ENCODE measurements at regions not wholly inside any gene's neighbourhood (a gene's known extent, or its start where the extent isn't known, plus 50 kb on each side); places are given as distances from the start of the nearest gene placed in this dataset.

DNA sequence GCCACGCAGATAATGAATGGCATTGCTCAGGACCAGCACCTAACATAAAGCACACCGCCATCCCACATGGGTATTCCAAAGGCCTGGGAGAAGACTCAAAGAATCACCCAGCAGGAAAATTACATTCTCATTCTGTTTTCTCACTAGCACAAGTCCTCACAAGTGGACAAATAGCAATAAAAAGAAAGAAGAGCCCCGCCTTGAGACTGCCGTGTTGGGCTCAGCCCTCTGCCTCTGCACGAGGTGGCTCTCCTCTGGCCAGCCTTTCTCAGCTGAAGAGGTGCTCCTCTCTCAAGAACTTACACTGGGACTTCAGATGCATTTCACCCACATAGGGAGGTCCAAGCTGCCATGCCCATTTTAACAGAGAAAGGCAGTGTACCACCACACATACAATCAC, 207.5 kb downstream of the SPTSSA start:
- H3K4me3 ChIP-seq (ENCODE audit: low read depth, low read length), result no peak overlapping the region
- no peak for DNase-seq (ENCODE audit: low read depth, low spot score)
- in situ Hi-C loops (cut with HindIII; ENCODE audit: low sequenced_read_pairs), result no loop called here
- TF ChIP-seq, protein P1, sequence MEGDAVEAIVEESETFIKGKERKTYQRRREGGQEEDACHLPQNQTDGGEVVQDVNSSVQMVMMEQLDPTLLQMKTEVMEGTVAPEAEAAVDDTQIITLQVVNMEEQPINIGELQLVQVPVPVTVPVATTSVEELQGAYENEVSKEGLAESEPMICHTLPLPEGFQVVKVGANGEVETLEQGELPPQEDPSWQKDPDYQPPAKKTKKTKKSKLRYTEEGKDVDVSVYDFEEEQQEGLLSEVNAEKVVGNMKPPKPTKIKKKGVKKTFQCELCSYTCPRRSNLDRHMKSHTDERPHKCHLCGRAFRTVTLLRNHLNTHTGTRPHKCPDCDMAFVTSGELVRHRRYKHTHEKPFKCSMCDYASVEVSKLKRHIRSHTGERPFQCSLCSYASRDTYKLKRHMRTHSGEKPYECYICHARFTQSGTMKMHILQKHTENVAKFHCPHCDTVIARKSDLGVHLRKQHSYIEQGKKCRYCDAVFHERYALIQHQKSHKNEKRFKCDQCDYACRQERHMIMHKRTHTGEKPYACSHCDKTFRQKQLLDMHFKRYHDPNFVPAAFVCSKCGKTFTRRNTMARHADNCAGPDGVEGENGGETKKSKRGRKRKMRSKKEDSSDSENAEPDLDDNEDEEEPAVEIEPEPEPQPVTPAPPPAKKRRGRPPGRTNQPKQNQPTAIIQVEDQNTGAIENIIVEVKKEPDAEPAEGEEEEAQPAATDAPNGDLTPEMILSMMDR (IDR thresholded peaks at IDR 0.05; ENCODE audit: low read depth, low read length), result no peak

GRCh38 chr14:34254031-34254430, 208.0 kb downstream of the SPTSSA start:
- in situ Hi-C loops (cut with HindIII; ENCODE audit: low sequenced_read_pairs), result no loop called here
- TF ChIP-seq, protein P1 (IDR thresholded peaks at IDR 0.05; ENCODE audit: low read depth, low read length), result no peak

DNA sequence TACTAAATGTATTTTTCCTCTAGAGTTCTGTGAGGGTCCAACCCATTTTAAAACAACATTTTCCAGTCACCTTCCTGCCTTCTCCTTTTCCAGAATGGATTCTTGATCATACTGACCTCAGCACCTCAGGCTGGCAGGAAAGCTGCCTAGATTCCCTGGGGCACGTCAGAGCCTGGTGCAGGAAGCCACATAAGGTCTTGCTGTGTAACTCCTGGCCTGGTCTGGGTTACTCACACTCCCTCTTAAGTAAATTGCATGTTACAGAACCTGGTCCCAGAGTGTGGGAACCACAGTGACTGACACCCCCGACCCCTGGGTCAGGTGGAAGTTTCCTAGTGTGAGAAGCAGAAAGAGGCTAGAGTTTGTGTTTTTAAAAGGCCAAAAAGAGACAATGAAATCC, 209.8 kb downstream of the SPTSSA start:
- in situ Hi-C loops (cut with HindIII; ENCODE audit: low sequenced_read_pairs), result no loop called here
- no peak overlapping the region for H3K4me3 ChIP-seq (ENCODE audit: low read depth, low read length)
- no peak for DNase-seq (ENCODE audit: low read depth, low spot score)
- TF ChIP-seq, protein P1 (IDR thresholded peaks at IDR 0.05; ENCODE audit: low read depth, low read length), result no peak

More at GRCh38 chr14:34254031-34254430, 208.0 kb downstream of the SPTSSA start:
- no peak for DNase-seq (ENCODE audit: low read depth, low spot score)
- H3K4me3 ChIP-seq (ENCODE audit: low read depth, low read length), result no peak overlapping the region

DNA sequence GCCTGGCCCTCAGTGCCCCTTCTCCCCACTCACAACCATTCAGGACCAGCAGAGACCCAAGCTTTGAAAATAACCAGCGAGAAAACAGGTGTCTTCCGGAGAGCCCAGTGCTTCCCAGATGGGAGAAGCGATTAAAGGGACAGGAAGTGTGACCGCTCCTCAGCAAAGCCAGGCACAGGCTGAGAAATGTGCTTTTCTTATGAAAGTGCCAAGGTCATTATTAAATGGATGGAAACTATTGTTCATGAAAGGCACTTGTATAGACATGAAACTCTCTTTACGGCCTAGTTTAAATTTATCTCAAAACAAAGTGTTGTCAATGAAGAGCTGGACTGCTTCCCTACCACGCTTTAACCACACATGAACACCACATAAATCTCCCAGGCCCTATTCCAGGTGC, 210.4 kb downstream of the SPTSSA start:
- TF ChIP-seq, protein P1 (IDR thresholded peaks at IDR 0.05; ENCODE audit: low read depth, low read length), result no peak
- H3K4me3 ChIP-seq (ENCODE audit: low read depth, low read length), result no peak overlapping the region
- in situ Hi-C loops (cut with HindIII; ENCODE audit: low sequenced_read_pairs), result no loop called here
- DNase-seq (ENCODE audit: low read depth, low spot score), result no peak

DNA sequence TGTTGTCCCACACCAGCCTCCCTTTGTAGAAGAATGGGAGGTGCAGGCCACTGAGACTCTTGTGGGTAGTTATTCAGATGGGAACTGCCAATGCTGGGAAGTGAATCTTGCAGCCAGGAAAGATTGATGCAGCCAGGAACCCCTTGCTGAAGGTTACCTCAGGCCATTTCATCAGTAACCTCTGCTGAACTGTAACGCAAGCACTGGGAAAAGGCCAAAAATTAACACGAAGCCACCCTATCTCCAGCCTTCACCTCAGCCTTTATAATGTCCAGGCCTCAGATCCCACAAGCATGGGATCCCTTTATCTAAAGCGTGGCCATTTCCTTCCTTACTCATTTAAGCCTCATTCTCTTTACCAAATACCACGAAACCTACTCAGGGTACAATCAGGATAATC, 211.1 kb downstream of the SPTSSA start:
- TF ChIP-seq, protein P1 (IDR thresholded peaks at IDR 0.05; ENCODE audit: low read depth, low read length), result no peak
- DNase-seq (ENCODE audit: low read depth, low spot score), result no peak
- no peak overlapping the region for H3K4me3 ChIP-seq (ENCODE audit: low read depth, low read length)
- in situ Hi-C loops (cut with HindIII; ENCODE audit: low sequenced_read_pairs), result no loop called here

- no peak for DNase-seq (ENCODE audit: low read depth, low spot score)
- in situ Hi-C loops (cut with HindIII; ENCODE audit: low sequenced_read_pairs), result no loop called here
- TF ChIP-seq, protein P1 (IDR thresholded peaks at IDR 0.05; ENCODE audit: low read depth, low read length), result no peak
- no peak overlapping the region for H3K4me3 ChIP-seq (ENCODE audit: low read depth, low read length)
Measured at GRCh38 chr14:34247605-34248004, 214.4 kb downstream of the SPTSSA start.

DNA sequence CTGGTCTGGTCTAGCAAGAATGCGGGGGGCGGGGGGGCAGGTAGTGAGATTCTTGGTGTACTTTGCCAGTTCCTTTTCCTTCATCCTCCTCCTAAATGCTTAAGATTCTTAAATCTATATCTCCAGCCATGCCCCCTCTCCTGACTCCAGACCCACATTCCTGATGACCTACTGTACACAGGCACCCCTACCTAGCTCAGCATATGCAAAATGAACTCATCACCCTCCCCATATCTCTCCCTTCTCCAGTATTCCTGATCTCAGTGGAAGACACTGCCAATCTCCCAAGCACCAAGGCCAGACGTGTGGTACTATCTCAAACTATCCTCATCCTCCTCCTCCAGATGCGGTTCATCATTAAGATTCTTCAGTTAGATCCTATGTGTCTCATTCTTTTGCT, 215.8 kb downstream of the SPTSSA start:
- H3K4me3 ChIP-seq (ENCODE audit: low read depth, low read length), result no peak overlapping the region
- in situ Hi-C loops (cut with HindIII; ENCODE audit: low sequenced_read_pairs), result no loop called here
- DNase-seq (ENCODE audit: low read depth, low spot score), result no peak
- TF ChIP-seq, protein P1 (IDR thresholded peaks at IDR 0.05; ENCODE audit: low read depth, low read length), result no peak
